ENCODE measurements at regions not wholly inside any gene's neighbourhood (a gene's known extent, or its start where the extent isn't known, plus 50 kb on each side); places are given as distances from the start of the nearest gene placed in this dataset.

GRCh38 chr1:212182579-212182978, 102.6 kb upstream of the PPP2R5A start:
- TF ChIP-seq MXI1 (IDR thresholded peaks at IDR 0.05; ENCODE audit: borderline replicate concordance, low read depth, low read length), result no peak
- no peak for TF ChIP-seq POLR2A (IDR thresholded peaks at IDR 0.05; ENCODE audit: low read depth, low read length)
- no peak for TF ChIP-seq CTCF (conservative IDR thresholded peaks at IDR 0.05; ENCODE audit: low read depth, low read length)
- no peak for TF ChIP-seq MAFK (IDR thresholded peaks at IDR 0.05; ENCODE audit: low read depth, low read length)
- TF ChIP-seq USF2 (IDR thresholded peaks at IDR 0.05; ENCODE audit: low read depth, low read length), result no peak
- no peak for TF ChIP-seq RFX5 (IDR thresholded peaks at IDR 0.05; ENCODE audit: low read depth, low read length)
- TF ChIP-seq SMC3 (IDR thresholded peaks at IDR 0.05; ENCODE audit: low read depth, low read length), result no peak
- no peak for TF ChIP-seq RAD21 (IDR thresholded peaks at IDR 0.05; ENCODE audit: low read length)
